ENCODE measurements at regions not wholly inside any gene's neighbourhood (a gene's known extent, or its start where the extent isn't known, plus 50 kb on each side); places are given as distances from the start of the nearest gene placed in this dataset.

- Histone ChIP-seq H3K4me3 (ENCODE audit: low read length) (no peak overlapping the region), H4K20me1 (ENCODE audit: insufficient read depth, low read length) (no peaks in the 10 kb centered on the region), H3K9me3 (ENCODE audit: insufficient read depth, low read length) (no peaks in the 10 kb centered on the region), H3K79me2 (ENCODE audit: low read length) (no peaks in the 10 kb centered on the region), H3K4me1 (ENCODE audit: low read length) (no peaks in the 10 kb centered on the region), H3K27me3 (ENCODE audit: low read depth, low read length) (no peaks in the 10 kb centered on the region), H2AFZ (ENCODE audit: low read depth, low read length) (no peak overlapping the region), H3K4me2 (ENCODE audit: low read length) (no peak overlapping the region), H3K9ac (ENCODE audit: low read length) (no peak overlapping the region), H3K27ac (ENCODE audit: low read length) (no peak overlapping the region), H3K36me3 (replicated peaks; ENCODE audit: low read depth, low read length) (no peaks in the 10 kb centered on the region)
- TF ChIP-seq EZH2phosphoT487 (IDR thresholded peaks at IDR 0.05; ENCODE audit: low read depth) (no peak), CTCF (IDR thresholded peaks at IDR 0.05; ENCODE audit: low read depth, low read length) (no peak)
Observed at GRCh38 chr1:4000811-4001251, 100.8 kb upstream of the C1orf174 start.

GRCh38 chr1:4001461-4001860 is 101.4 kb upstream of the C1orf174 start:
- Histone ChIP-seq H3K4me2 (ENCODE audit: low read length) (no peak overlapping the region), H4K20me1 (ENCODE audit: insufficient read depth, low read length) (no peaks in the 10 kb centered on the region)

GRCh38 chr1:4002061-4002521 is 102.0 kb upstream of the C1orf174 start:
- TF ChIP-seq EZH2phosphoT487 (IDR thresholded peaks at IDR 0.05; ENCODE audit: low read depth) = no peak
- TF ChIP-seq CTCF (IDR thresholded peaks at IDR 0.05; ENCODE audit: low read depth, low read length) = no peak
- Histone ChIP-seq H2AFZ (ENCODE audit: low read depth, low read length) (no peak overlapping the region), H3K4me3 (ENCODE audit: low read length) (no peak overlapping the region), H3K4me2 (ENCODE audit: low read length) (no peak overlapping the region), H3K79me2 (ENCODE audit: low read length) (no peaks in the 10 kb centered on the region), H3K36me3 (replicated peaks; ENCODE audit: low read depth, low read length) (no peaks in the 10 kb centered on the region), H3K4me1 (ENCODE audit: low read length) (no peaks in the 10 kb centered on the region), H4K20me1 (ENCODE audit: insufficient read depth, low read length) (no peaks in the 10 kb centered on the region), H3K27me3 (ENCODE audit: low read depth, low read length) (no peaks in the 10 kb centered on the region), H3K27ac (ENCODE audit: low read length) (no peak overlapping the region), H3K9me3 (ENCODE audit: insufficient read depth, low read length) (peaks cover 10% of the 10 kb centered on the region; the same call in 1 of the 2 replicates), H3K9ac (ENCODE audit: low read length) (no peak overlapping the region)

More at GRCh38 chr1:4001461-4001860, 101.4 kb upstream of the C1orf174 start:
- TF ChIP-seq EZH2phosphoT487 (IDR thresholded peaks at IDR 0.05; ENCODE audit: low read depth) (no peak), CTCF (IDR thresholded peaks at IDR 0.05; ENCODE audit: low read depth, low read length) (no peak)
- H3K9ac ChIP-seq (ENCODE audit: low read length) = no peak overlapping the region
- peaks cover 5% of the 10 kb centered on the region; the same call in 1 of the 2 replicates for H3K9me3 ChIP-seq (ENCODE audit: insufficient read depth, low read length)
- no peak overlapping the region for H2AFZ ChIP-seq (ENCODE audit: low read depth, low read length)
- no peak overlapping the region for H3K27ac ChIP-seq (ENCODE audit: low read length)
- H3K36me3 ChIP-seq (replicated peaks; ENCODE audit: low read depth, low read length) = no peaks in the 10 kb centered on the region
- H3K4me3 ChIP-seq (ENCODE audit: low read length) = no peak overlapping the region
- no peaks in the 10 kb centered on the region for H3K79me2 ChIP-seq (ENCODE audit: low read length)
- no peaks in the 10 kb centered on the region for H3K27me3 ChIP-seq (ENCODE audit: low read depth, low read length)
- H3K4me1 ChIP-seq (ENCODE audit: low read length) = no peaks in the 10 kb centered on the region

GRCh38 chr1:4002741-4003140 is 102.7 kb upstream of the C1orf174 start:
- Histone ChIP-seq H3K9ac (ENCODE audit: low read length) (no peak overlapping the region), H3K27me3 (ENCODE audit: low read depth, low read length) (no peaks in the 10 kb centered on the region), H4K20me1 (ENCODE audit: insufficient read depth, low read length) (no peaks in the 10 kb centered on the region), H3K27ac (ENCODE audit: low read length) (no peak overlapping the region), H3K36me3 (replicated peaks; ENCODE audit: low read depth, low read length) (no peaks in the 10 kb centered on the region), H3K79me2 (ENCODE audit: low read length) (no peaks in the 10 kb centered on the region), H2AFZ (ENCODE audit: low read depth, low read length) (no peak overlapping the region), H3K4me2 (ENCODE audit: low read length) (no peak overlapping the region), H3K4me1 (ENCODE audit: low read length) (no peaks in the 10 kb centered on the region), H3K9me3 (ENCODE audit: insufficient read depth, low read length) (peaks cover 14% of the 10 kb centered on the region), H3K4me3 (ENCODE audit: low read length) (no peak overlapping the region)
- TF ChIP-seq CTCF (IDR thresholded peaks at IDR 0.05; ENCODE audit: low read depth, low read length) = no peak
- no peak for TF ChIP-seq EZH2phosphoT487 (IDR thresholded peaks at IDR 0.05; ENCODE audit: low read depth)
